Keratinocyte (primary cell): ENCODE measurements at regions not wholly inside any gene's neighbourhood (a gene's known extent, or its start where the extent isn't known, plus 50 kb on each side); places are given as distances from the start of the nearest gene placed in this dataset.

Experiments
- DNase-seq: peaks from one replicate; pipeline ENCODE4 v3.0.0-alpha.2; 2011; ENCODE audit warnings: low read depth, missing footprints, low spot score
- FAIRE-seq: peaks from 2 replicates; lab custom pipeline; 2011; peaks lifted over from hg19 to GRCh38; lab: Jason Lieb, UNC
- H2AFZ ChIP-seq: 2 replicates; pipeline ENCODE4 v1.6.0; 2012; ENCODE audit warnings: low read length, control low read depth, inconsistent platforms; ENCODE audit not compliant: control insufficient read depth
- H3K27ac ChIP-seq: 2 replicates; pipeline ENCODE4 v1.5.1; 2011; ENCODE audit warnings: low read length; ENCODE audit not compliant: control insufficient read depth, insufficient read depth
- H3K27me3 ChIP-seq: 3 replicates; pipeline ENCODE4 v1.6.0; 2011; ENCODE audit warnings: low read length; ENCODE audit not compliant: control insufficient read depth, insufficient read depth; ENCODE audit errors: extremely low read depth
- H3K36me3 ChIP-seq, 2 experiments: 2 replicates in 1 of 2; 3 replicates in 1 of 2; pipeline ENCODE4 v1.5.1; 2011; ENCODE audit warnings: low read length in 2 of 2, mild to moderate bottlenecking in 1 of 2; ENCODE audit not compliant: control insufficient read depth in 2 of 2, insufficient read depth in 2 of 2; ENCODE audit errors: extremely low read depth in 1 of 2
- H3K4me1 ChIP-seq: 3 replicates; pipeline ENCODE4 v1.5.1; 2011; ENCODE audit warnings: low read length; ENCODE audit not compliant: control insufficient read depth, insufficient read depth; ENCODE audit errors: extremely low read depth
- H3K4me2 ChIP-seq: 3 replicates; pipeline ENCODE4 v1.6.0; 2011; ENCODE audit warnings: low read depth, low read length; ENCODE audit not compliant: control insufficient read depth, insufficient read depth; ENCODE audit errors: extremely low read depth
- H3K4me3 ChIP-seq, 3 experiments: fragments of 200-600 bp in 1 of 3; sonication (generic) in 1 of 3; 2 replicates in 2 of 3; 3 replicates in 1 of 3; pipeline ENCODE4 v1.5.1; 2011 to 2016; ENCODE audit warnings: low read length in 3 of 3, mild to moderate bottlenecking in 3 of 3, control low read depth in 2 of 3, inconsistent platforms in 1 of 3, low read depth in 1 of 3, mixed read lengths in 1 of 3, mixed run types in 1 of 3, moderate library complexity in 1 of 3; ENCODE audit not compliant: control insufficient read depth in 2 of 3, insufficient read depth in 2 of 3; ENCODE audit errors: extremely low read depth in 1 of 3
- H3K79me2 ChIP-seq: 2 replicates; pipeline ENCODE4 v1.6.0; 2012; ENCODE audit warnings: low read length; ENCODE audit not compliant: control insufficient read depth, insufficient read depth
- H3K9ac ChIP-seq: 3 replicates; pipeline ENCODE4 v1.6.0; 2011; ENCODE audit warnings: low read length; ENCODE audit not compliant: control insufficient read depth, insufficient read depth; ENCODE audit errors: extremely low read depth
- H3K9me1 ChIP-seq: 3 replicates; pipeline ENCODE4 v1.6.0; 2011; ENCODE audit warnings: low read length; ENCODE audit not compliant: control insufficient read depth, insufficient read depth; ENCODE audit errors: extremely low read depth
- H3K9me3 ChIP-seq: 2 replicates; pipeline ENCODE4 v1.5.1; 2012; ENCODE audit warnings: low read depth, low read length; ENCODE audit not compliant: control insufficient read depth
- H4K20me1 ChIP-seq: 3 replicates; pipeline ENCODE4 v1.6.0; 2011; ENCODE audit warnings: low read length; ENCODE audit not compliant: control insufficient read depth, insufficient read depth; ENCODE audit errors: extremely low read depth
- EZH2 ChIP-seq: IDR thresholded peaks from one replicate; pipeline ENCODE4 v1.6.1; 2012; ENCODE audit warnings: inconsistent platforms, mild to moderate bottlenecking, low read length, moderate library complexity
- dilution Hi-C: fragments of 300-500 bp; cut with MboI; formaldehyde crosslinking; loops from one replicate; pipeline ENCODE4 v1.7.0; 2020; ENCODE audit warnings: low sequenced_read_pairs; ENCODE audit not compliant: extremely low pct_ligation_motif_present
- TF ChIP-seq, protein P1 (sequence below), 3 experiments: IDR thresholded peaks in 1 of 3; conservative IDR thresholded peaks in 1 of 3; optimal IDR thresholded peaks in 1 of 3; 2 replicates in 2 of 3; 3 replicates in 1 of 3; pipeline versions ENCODE3 to v1.5.1; 2011; ENCODE audit warnings: low read length in 3 of 3, mild to moderate bottlenecking in 3 of 3, moderate library complexity in 2 of 3, control low read depth in 1 of 3, inconsistent platforms in 1 of 3; ENCODE audit not compliant: insufficient read depth in 2 of 3; ENCODE audit errors: extremely low read depth in 1 of 3

GRCh38 chr2:215772634-215773563 lies 240.5 kb downstream of the MREG start:
- Histone ChIP-seq H3K9me1 (no peaks in the 10 kb centered on the region), H3K36me3 (no peaks in the 10 kb centered on the region), H3K27ac (no peak overlapping the region), H3K4me3 (no peak overlapping the region), H4K20me1 (no peaks in the 10 kb centered on the region), H3K4me1 (peaks cover 3% of the 10 kb centered on the region), H3K9me3 (no peaks in the 10 kb centered on the region), H3K79me2 (no peaks in the 10 kb centered on the region), H3K9ac (no peak overlapping the region), H3K27me3 (no peaks in the 10 kb centered on the region), H3K4me2 (no peak overlapping the region), H2AFZ (no peak overlapping the region)
- DNase-seq (no peak), FAIRE-seq (peak; percentile 64)
- dilution Hi-C loops: no loop called here
- TF ChIP-seq EZH2: no peak
- TF ChIP-seq, protein P1, sequence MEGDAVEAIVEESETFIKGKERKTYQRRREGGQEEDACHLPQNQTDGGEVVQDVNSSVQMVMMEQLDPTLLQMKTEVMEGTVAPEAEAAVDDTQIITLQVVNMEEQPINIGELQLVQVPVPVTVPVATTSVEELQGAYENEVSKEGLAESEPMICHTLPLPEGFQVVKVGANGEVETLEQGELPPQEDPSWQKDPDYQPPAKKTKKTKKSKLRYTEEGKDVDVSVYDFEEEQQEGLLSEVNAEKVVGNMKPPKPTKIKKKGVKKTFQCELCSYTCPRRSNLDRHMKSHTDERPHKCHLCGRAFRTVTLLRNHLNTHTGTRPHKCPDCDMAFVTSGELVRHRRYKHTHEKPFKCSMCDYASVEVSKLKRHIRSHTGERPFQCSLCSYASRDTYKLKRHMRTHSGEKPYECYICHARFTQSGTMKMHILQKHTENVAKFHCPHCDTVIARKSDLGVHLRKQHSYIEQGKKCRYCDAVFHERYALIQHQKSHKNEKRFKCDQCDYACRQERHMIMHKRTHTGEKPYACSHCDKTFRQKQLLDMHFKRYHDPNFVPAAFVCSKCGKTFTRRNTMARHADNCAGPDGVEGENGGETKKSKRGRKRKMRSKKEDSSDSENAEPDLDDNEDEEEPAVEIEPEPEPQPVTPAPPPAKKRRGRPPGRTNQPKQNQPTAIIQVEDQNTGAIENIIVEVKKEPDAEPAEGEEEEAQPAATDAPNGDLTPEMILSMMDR (optimal IDR thresholded peaks at IDR 0.05 in 1 of 3, IDR thresholded peaks at IDR 0.05 in 1 of 3, conservative IDR thresholded peaks at IDR 0.05 in 1 of 3; ENCODE audit: extremely low read depth in 1 of 3, insufficient read depth in 2 of 3, low read length in 3 of 3): no peak

GRCh38 chr2:215772003-215772402 lies 241.3 kb downstream of the MREG start:
- dilution Hi-C loops: no loop called here
- H3K36me3 ChIP-seq: no peaks in the 10 kb centered on the region
- no peak for TF ChIP-seq EZH2
- TF ChIP-seq, protein P1 (optimal IDR thresholded peaks at IDR 0.05 in 1 of 3, IDR thresholded peaks at IDR 0.05 in 1 of 3, conservative IDR thresholded peaks at IDR 0.05 in 1 of 3; ENCODE audit: extremely low read depth in 1 of 3, insufficient read depth in 2 of 3, low read length in 3 of 3): no peak
- no peak overlapping the region for H2AFZ ChIP-seq
- no peaks in the 10 kb centered on the region for H3K27me3 ChIP-seq
- H3K9ac ChIP-seq: no peak overlapping the region
- no peaks in the 10 kb centered on the region for H4K20me1 ChIP-seq
- H3K27ac ChIP-seq: no peak overlapping the region
- FAIRE-seq (no peak), DNase-seq (no peak)
- H3K4me3 ChIP-seq: no peak overlapping the region
- H3K4me1 ChIP-seq: peaks cover 3% of the 10 kb centered on the region
- H3K4me2 ChIP-seq: no peak overlapping the region
- no peaks in the 10 kb centered on the region for H3K9me1 ChIP-seq
- H3K9me3 ChIP-seq: no peaks in the 10 kb centered on the region
- no peaks in the 10 kb centered on the region for H3K79me2 ChIP-seq
